HG03571 (cell line): ENCODE measurements at regions not wholly inside any gene's neighbourhood (a gene's known extent, or its start where the extent isn't known, plus 50 kb on each side); places are given as distances from the start of the nearest gene placed in this dataset.
"Not testable (repeated sequence)": the region's sequence is repeated elsewhere in the genome, so short reads cannot be mapped to it uniquely, and the experiment has no call there.

ENCODE experiments used
- ATAC-seq: cut with Tn5 transposase; IDR thresholded peaks from one replicate; pipeline ENCODE4 v1.9.1; 2021; ENCODE audit not compliant: unreplicated experiment

DNA sequence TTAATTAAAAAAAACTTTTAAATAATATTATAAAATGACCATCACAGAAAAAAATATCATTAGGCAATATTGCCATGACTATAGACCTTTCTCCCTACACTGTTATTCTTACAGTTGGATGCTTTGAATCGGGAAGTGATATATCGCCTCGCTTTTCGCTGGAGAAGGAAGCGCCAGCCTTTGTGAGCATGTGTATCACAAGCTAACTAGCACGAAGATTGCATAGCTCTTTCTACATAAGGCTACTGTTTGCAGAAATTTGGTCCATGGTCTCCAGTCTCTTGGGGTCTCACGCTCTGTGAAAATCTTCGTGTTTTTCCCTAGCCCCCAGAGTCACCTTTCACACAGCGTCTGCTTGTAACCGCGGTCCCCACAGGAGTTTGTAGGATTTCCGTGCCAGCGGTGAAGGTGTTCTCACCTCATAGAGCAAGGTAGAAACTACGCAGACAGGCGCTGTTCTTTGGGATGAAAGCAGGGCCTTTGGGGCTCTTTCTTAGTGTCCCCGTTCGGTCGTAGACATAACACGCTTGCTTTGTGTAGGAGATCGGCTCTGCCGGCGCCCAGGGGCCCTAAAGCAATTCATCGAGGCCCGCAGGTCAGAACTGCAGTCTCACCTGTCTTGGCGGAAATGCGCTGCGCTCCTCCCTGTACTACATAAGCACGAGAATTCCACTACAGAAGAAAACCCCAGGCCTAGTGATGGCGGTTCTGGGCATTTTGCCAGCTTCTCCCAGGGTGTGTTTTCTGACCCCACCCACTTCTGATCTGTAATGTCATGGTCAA lies 214.5 kb upstream of the NOTCH2NLA start:
- ATAC-seq = not testable (repeated sequence)

DNA sequence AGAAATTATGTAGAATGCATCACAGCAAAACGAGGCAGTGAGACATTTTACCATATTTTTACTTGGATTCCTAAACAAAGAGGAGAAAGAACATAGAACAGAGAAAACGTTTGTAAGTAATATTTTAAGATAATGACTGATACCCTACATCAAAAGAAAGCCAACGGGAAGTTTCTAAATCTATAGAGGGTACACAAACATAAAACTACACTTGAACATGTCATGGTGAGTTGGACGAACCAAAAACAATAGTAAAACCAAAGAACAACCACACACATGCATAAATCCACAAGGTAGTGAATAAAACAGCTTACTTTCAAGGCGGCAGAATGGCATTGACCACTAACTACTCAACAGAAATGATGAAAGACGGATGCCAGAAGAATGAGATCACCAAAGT lies 209.7 kb upstream of the NOTCH2NLA start:
- ATAC-seq = not testable (repeated sequence)

DNA sequence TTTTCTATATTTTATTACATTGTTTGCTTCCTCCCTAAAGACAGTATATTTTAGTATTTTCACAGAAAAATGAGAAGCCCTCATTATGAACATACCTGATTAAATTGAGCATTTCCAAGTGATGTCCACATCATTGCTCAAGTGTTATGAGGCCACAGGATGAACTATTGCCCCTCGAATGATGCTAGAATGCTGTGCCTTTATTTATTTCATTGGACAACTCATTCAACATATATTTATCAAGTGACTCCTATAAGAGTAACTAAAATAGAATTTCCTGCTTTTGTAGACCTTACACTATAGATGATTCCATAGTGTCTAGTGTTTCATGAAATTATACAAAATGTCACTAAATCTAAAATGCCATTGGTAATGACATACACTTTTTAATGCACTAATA lies 187.8 kb upstream of the NOTCH2NLA start:
- ATAC-seq = not testable (repeated sequence)

DNA sequence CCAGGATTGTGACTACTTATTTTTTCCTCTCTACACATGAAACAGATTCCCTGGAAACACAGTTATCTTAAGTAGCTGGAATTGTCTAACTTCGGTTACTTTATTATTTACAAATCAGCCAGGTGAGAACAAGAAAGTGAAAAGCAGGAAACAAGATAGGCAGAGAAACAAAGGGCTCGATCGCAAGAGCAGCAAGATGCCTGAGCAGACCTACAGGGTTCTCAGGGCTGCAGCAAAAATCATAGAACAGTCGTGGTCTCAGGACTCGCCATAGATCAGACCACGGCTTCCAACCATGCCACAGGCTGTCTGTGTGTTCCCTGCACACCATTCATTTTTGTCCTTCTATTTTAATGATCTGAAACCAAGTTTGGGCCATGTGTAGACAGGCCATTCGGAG lies 186.2 kb upstream of the NOTCH2NLA start:
- ATAC-seq = not testable (repeated sequence)

DNA sequence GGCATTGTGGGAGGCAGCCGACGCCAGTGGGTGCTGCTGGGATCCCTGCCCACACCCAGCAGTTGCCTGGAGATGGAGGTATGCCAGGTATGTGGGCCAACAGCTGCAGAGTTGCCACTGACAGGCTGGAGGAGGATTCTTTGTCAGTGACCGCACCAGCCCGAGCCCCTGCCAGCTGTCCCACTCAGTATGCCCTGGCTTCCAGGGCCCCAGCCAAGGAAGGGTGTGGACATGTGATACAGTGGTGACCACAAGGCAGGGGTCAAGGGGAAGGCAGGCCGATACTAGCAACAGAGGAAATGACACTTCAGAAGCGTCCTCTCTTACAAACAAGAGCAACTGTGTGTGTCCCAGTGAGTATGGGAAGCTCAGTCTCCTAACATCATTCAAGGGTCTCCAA lies 185.1 kb upstream of the NOTCH2NLA start:
- not testable (repeated sequence) for ATAC-seq

- ATAC-seq = not testable (repeated sequence)
Measured at GRCh38 chr1:146411923-146412322, 183.1 kb upstream of the NOTCH2NLA start.

DNA sequence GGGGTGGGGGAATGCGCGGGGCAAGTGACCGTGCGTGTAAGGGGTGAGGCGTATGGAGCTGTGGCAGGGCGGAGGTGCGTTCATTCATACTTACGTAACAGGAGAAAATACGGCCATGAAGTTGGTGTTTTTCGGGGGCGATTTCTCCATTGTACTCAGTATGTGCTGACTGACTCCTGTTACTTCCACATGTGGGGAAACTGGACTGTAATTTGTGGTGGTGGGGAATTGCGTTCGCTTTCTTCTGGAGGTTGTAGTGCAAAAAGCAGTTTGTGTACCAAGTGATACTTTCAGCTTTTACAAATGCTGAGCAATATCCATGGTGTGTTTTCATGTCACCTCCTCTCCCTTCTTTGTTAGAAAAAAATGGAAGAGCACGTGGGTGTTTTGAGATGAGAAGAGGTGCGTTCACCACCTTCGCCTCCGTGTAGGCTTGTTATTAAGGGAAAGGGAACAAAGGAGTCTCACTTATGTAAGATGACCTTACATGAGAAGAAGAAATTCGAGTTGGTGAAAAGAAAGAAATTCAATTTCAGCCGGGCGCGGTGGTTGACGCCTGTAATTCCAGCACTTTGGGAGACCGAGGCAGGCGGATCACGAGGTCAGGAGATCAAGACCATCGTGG lies 181.1 kb upstream of the NOTCH2NLA start:
- ATAC-seq = not testable (repeated sequence)

DNA sequence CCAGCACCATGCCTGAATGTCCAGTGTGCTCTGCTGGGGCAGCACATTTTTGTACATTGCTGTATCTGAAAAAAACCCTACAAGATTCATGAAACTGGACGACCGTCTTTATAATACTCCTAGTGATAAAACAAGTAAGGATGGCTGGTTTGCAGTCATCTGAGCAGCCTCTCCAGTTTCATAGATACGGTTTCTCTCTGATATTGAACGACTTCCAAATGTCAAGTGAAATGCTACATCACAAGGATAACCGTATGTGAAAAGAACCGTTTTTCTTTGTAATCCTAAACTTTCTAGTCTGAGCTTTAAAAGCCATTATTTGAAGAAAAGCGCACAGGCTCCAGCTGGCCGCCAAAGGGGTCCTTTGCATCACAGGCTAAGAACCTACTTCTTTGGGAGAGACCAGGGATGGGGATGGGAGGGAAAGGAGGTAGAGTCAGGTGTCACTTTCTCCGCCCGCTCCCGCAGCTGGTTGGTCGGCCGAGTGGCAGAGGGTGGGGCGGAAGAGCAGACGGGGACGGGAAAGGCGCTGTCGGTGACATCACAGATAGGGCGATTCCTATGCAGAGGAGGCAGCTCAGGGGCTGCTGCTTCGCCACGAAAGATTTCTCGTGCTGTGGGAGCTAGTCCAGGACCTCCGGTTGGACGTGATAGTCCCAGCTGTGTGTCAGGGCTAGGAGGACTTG lies 180.4 kb upstream of the NOTCH2NLA start:
- not testable (repeated sequence) for ATAC-seq

DNA sequence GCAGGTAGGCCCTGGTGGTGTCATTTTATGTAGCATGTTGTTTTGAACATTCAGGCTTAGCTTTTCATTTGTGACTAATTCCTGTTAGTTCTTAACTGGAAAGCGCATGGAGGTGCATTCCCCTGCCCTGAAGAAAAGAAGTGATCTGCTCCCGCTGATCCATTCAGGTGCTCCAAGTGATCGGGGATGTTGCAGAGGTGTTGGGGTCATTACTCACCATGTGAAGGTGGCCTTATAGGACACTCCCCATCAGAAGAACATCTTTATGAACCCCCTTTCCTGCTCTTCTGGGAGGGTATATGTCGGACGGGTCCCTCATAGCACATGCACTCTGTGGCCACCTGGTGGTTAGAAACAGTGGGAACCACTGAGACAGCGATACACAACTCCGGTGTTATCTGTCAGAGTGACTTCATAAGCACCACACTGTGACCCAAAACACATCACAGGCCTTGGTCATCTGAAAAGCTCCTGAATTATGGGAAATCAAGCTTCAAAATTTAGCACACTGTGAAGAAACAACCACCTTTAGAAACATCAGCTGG lies 172.5 kb upstream of the NOTCH2NLA start:
- not testable (repeated sequence) for ATAC-seq

DNA sequence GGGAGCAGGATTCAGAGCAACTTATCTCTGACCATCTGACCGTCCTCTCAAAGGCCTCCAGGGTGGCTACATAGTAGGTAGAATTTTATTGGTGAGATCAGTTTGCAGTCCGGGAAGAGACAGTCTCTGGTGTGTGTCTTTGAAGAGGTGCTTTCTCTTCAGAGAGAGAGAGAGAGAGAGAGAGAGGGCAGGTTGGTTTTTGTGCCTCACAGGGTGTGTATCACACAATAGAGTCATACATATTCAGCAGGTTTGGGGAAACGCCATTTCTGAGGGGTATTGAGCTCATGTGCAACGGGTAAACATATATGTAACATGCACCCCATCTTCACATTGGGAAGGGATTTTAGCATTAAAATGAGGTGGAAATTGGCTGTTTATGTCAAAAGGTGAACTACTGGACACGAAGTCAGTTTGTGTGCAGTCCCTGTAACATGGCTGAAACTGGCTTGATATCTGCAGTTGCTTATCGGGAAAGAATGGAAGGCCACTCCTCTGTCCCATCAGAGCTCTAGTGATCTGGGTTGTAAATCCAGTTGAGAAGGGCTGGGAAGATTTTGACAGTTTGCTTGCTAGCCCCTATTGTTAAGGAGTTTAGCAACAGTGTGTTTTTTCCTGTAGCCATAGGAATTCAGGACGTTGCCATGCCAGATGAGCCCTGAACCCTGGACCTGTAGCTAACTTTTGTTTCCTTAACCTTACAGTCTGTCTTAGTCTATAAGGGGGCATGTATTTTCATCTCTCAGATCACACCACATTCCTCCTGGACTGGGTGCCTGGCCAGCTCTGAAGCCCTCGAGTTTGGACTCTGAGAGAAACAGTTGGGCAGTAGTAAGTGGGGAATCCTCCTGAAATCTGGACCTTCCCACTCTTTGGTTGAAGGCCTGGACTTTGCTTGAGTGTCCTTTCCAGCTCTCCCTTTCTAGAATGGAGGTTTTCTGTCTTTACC lies 171.6 kb upstream of the NOTCH2NLA start:
- not testable (repeated sequence) for ATAC-seq

- ATAC-seq = not testable (repeated sequence)
Measured at GRCh38 chr1:146399225-146399624, 170.4 kb upstream of the NOTCH2NLA start.

DNA sequence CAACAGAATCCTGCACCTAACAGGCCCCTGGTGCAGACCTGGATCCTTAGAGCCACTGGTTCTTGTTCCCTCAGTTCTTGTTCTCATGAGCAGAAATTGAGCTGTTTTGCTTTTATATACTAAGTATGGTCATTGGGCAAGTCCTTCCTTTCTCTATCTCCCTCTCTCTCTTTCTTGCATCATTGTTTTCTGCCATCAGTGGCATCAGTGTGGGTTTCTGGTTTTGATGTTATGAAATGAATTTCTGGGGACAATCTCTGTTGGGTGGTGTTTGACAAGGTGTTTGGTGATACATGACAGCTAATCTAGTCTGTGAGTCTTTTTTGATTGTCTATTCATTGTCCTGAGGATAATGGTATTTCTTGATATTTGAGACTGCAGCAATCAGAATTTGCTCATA lies 168.0 kb upstream of the NOTCH2NLA start:
- not testable (repeated sequence) for ATAC-seq

- not testable (repeated sequence) for ATAC-seq
Measured at GRCh38 chr1:146396242-146396641, 167.4 kb upstream of the NOTCH2NLA start.

DNA sequence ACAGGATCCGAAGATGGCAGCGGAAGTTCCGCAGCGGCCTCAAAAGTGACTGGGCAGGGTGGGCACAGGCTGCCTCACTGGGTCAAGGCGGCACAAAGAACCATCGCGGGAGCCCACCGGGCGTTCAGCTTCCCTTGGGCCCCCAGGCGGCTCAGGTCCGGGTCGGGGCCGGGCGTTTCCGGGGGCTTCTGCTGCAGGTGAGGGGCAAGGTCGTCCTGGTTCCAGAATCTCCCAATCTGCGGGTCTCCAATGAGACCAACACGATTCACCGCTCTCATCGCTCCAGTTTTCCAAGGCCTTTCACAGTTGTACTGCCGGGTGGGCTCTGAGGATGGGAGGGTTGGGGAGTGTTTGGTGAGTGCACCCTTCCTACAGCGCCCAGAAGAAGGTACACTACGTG lies 165.0 kb upstream of the NOTCH2NLA start:
- ATAC-seq = not testable (repeated sequence)

GRCh38 chr1:146393154-146393553 lies 164.3 kb upstream of the NOTCH2NLA start:
- ATAC-seq = not testable (repeated sequence)

DNA sequence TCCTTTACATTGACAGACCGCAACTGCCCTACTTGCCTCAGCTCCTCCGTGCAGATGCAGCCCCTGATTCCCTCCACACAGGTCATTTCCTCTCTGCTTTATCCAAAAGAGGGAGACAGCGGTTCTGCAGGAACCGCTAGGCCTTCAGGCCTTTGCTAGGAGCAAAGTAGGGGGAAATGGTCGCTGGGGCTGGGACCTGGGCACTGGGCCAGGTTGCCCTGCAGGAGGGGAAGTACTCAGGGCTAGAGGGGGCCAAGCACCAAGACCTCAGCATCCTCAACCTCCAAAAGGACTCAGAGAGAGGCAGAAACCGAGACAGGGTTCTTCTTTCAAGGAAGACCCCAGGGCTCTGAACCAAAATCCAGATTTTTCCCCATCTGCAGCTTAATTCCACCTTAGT lies 160.4 kb upstream of the NOTCH2NLA start:
- ATAC-seq = not testable (repeated sequence)

DNA sequence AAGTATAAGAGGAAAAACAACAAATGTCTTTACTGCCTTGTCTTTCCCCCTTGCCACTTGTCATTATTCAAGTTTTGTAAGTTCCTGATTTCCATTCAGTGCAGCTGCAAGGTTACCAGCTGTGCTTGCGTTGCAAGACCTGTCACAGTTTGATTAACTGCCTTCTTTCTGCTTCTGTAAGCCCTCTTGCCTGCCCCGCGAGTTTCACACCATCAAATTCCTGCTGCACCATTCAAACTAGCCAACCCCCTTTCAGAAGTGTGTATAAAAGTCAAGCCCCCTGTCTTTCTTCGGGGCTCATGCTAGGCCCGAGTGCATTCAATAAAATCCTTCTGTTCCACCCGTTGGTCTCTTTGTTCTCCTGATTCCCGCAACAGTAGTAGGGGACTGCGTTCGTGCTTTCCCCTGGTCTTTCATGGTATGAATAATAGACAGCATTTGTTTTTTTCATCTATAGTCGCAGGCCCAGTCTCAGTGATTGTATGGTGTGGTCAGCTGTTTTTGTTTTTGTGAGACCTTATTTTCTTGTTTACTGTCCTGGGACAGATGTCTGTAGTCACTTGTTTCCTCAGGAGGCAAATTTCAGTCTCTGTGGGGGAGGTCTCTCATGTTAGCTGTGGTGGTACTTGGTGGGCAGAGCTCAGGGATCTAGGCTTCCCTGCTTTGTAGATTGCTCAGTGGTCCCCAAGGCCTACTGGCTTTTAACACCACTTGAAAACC lies 159.1 kb upstream of the NOTCH2NLA start:
- not testable (repeated sequence) for ATAC-seq

- ATAC-seq = peak; percentile 94
Measured at GRCh38 chr1:146386851-146387749, 158.3 kb upstream of the NOTCH2NLA start.

DNA sequence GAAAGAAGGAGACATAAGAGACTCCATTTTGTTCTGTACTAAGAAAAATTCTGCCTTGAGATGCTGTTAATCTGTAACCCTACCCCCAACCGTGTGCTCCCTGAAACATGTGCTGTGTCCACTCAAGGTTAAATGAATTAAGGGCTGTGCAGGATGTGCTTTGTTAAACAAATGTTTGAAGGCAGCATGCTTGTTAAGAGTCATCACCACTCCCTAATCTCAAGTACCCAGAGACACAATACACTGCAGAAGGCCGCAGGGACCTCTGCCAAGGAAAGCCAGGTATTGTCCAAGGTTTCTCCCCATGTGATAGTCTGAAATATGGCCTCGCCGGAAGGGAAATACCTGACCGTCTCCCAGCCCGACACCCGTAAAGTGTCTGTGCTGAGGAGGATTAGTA lies 152.4 kb upstream of the NOTCH2NLA start:
- ATAC-seq = not testable (repeated sequence)
